Activated naive CD4-positive, alpha-beta T cell treated with anti-CD3 and anti-CD28 coated beads, Interleukin-2, amount 50 U/mL, for 24 hours (primary cell): ENCODE measurements at regions not wholly inside any gene's neighbourhood (a gene's known extent, or its start where the extent isn't known, plus 50 kb on each side); places are given as distances from the start of the nearest gene placed in this dataset.
"Not testable (repeated sequence)": the region's sequence is repeated elsewhere in the genome, so short reads cannot be mapped to it uniquely, and the experiment has no call there.

Experiments used
- H3K27ac Mint-ChIP-seq: one replicate; pipeline ENCODE4 v1.8.0; 2021; ENCODE audit warnings: mild to moderate bottlenecking, mixed read lengths
- H3K27me3 Mint-ChIP-seq: one replicate; pipeline ENCODE4 v1.8.0; 2021; ENCODE audit warnings: mixed read lengths
- H3K36me3 Mint-ChIP-seq: one replicate; pipeline ENCODE4 v1.8.0; 2021; ENCODE audit warnings: mixed read lengths
- H3K4me1 Mint-ChIP-seq: one replicate; pipeline ENCODE4 v1.8.0; 2021; ENCODE audit warnings: mixed read lengths
- H3K4me3 Mint-ChIP-seq: one replicate; pipeline ENCODE4 v1.8.0; 2021; ENCODE audit warnings: mild to moderate bottlenecking, mixed read lengths
- H3K9me3 Mint-ChIP-seq: one replicate; pipeline ENCODE4 v1.8.0; 2021; ENCODE audit warnings: mixed read lengths

DNA sequence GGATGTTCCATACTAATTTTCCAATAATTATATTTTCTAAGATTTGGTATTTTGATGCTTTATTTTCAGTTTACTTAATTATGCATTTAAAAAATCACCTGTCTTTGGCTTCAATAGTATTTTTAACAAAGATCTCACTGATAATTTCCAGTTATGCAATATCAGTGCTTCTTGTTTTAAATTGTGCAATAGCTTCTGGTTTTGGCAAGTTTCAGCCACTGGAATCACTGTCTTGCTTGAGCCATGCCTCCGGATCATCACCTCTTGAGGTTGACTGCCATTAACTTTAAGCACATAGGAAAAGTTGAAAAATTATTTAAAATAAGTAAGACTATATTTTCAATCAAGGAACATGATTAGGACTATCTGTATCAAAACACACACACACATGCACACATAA is 1242.1 kb downstream of the HACE1 start:
- H3K4me3 Mint-ChIP-seq, result no peak overlapping the region

DNA sequence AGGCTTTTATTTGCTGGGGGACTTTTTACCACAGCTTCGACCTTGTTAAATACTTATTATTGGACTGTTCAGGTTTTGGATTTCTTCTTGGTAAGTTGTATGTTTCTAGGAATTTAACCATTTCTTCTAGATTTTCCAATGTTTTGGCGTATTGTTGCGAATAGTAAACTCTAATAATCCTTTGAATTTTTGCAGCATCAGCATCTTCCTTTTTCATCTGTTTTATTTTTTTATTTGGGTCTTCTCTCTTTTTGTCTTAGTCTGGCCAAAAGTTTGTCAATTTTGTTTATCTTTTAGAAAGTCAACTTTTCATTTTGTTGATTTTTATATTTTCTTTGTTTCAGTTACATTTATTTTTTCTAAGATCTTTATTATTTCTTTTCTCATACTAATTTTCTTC is 1272.0 kb downstream of the HACE1 start:
- no peaks in the 10 kb centered on the region for H3K4me1 Mint-ChIP-seq
- no peaks in the 10 kb centered on the region for H3K27me3 Mint-ChIP-seq
- H3K4me3 Mint-ChIP-seq, result no peak overlapping the region
- H3K9me3 Mint-ChIP-seq, result no peaks in the 10 kb centered on the region
- H3K27ac Mint-ChIP-seq, result no peak overlapping the region
- no peaks in the 10 kb centered on the region for H3K36me3 Mint-ChIP-seq

More for the DNA sequence above, 1242.1 kb downstream of the HACE1 start:
- no peaks in the 10 kb centered on the region for H3K36me3 Mint-ChIP-seq
- no peaks in the 10 kb centered on the region for H3K27me3 Mint-ChIP-seq
- H3K9me3 Mint-ChIP-seq, result peaks cover 6% of the 10 kb centered on the region
- no peak overlapping the region for H3K27ac Mint-ChIP-seq
- H3K4me1 Mint-ChIP-seq, result no peaks in the 10 kb centered on the region

- Mint-ChIP-seq H3K4me3 (no peak overlapping the region), H3K4me1 (no peaks in the 10 kb centered on the region), H3K9me3 (peaks cover 6% of the 10 kb centered on the region), H3K36me3 (no peaks in the 10 kb centered on the region), H3K27ac (no peak overlapping the region), H3K27me3 (no peaks in the 10 kb centered on the region)
These were observed 1281.6 kb downstream of the HACE1 start for GRCh38 chr6:103578115-103578514.

GRCh38 chr6:103570431-103570830 is 1289.3 kb downstream of the HACE1 start:
- Mint-ChIP-seq H3K9me3 (peaks cover 6% of the 10 kb centered on the region), H3K36me3 (no peaks in the 10 kb centered on the region), H3K27me3 (no peaks in the 10 kb centered on the region), H3K4me1 (no peaks in the 10 kb centered on the region), H3K4me3 (no peak overlapping the region), H3K27ac (no peak overlapping the region)

DNA sequence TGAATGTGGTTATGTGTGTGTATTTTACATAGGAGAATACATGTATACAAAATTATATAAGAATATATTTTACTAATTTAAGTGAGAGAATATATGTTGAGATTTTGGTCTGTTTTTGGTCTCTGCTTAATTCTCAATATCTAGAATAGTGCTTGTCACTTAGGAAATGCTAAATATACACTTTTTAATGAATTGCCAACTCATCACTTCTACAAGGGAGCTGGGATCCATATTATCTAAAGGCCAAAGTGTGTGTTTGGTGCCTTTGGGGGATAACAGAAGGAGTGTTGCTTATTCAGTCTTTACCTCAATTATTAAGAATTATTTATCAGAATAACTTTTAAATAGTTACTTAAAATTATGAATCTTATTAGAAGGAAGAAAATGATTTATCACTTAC is 1304.8 kb downstream of the HACE1 start:
- Mint-ChIP-seq H3K9me3 (peaks cover 4% of the 10 kb centered on the region), H3K27ac (no peak overlapping the region), H3K4me1 (no peaks in the 10 kb centered on the region), H3K4me3 (no peak overlapping the region), H3K27me3 (no peaks in the 10 kb centered on the region), H3K36me3 (no peaks in the 10 kb centered on the region)

DNA sequence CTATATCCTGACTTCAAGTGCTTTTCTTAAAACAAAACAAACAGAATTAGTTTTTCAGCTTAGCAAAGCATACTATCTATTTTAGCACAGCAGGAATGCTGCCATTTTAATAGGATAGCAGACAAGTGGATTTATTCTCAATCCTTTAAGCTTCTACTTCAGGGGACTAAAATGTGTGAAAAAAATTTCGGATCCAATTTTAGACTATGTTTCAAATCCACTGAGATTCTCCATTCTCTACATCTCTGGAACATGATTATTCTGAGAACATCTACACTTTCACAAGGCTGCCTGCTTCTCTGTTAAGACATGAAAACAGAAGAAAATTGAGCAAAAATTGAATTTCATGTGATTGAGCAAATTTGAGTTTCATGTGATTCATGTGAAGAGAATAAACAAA is 1321.3 kb downstream of the HACE1 start:
- no peaks in the 10 kb centered on the region for H3K4me1 Mint-ChIP-seq
- H3K9me3 Mint-ChIP-seq, result peaks cover 6% of the 10 kb centered on the region
- no peak overlapping the region for H3K27ac Mint-ChIP-seq
- H3K27me3 Mint-ChIP-seq, result no peaks in the 10 kb centered on the region
- no peaks in the 10 kb centered on the region for H3K36me3 Mint-ChIP-seq
- no peak overlapping the region for H3K4me3 Mint-ChIP-seq

GRCh38 chr6:103534814-103535213 is 1324.9 kb downstream of the HACE1 start:
- no peaks in the 10 kb centered on the region for H3K9me3 Mint-ChIP-seq
- H3K36me3 Mint-ChIP-seq, result no peaks in the 10 kb centered on the region
- no peak overlapping the region for H3K4me3 Mint-ChIP-seq
- no peak overlapping the region for H3K27ac Mint-ChIP-seq
- no peaks in the 10 kb centered on the region for H3K27me3 Mint-ChIP-seq
- no peaks in the 10 kb centered on the region for H3K4me1 Mint-ChIP-seq

- no peaks in the 10 kb centered on the region for H3K27me3 Mint-ChIP-seq
- H3K4me3 Mint-ChIP-seq, result no peak overlapping the region
- no peak overlapping the region for H3K27ac Mint-ChIP-seq
- H3K9me3 Mint-ChIP-seq, result peaks cover 2% of the 10 kb centered on the region
- H3K36me3 Mint-ChIP-seq, result no peaks in the 10 kb centered on the region
- no peaks in the 10 kb centered on the region for H3K4me1 Mint-ChIP-seq
These were observed 1325.6 kb downstream of the HACE1 start for GRCh38 chr6:103534095-103534494.

DNA sequence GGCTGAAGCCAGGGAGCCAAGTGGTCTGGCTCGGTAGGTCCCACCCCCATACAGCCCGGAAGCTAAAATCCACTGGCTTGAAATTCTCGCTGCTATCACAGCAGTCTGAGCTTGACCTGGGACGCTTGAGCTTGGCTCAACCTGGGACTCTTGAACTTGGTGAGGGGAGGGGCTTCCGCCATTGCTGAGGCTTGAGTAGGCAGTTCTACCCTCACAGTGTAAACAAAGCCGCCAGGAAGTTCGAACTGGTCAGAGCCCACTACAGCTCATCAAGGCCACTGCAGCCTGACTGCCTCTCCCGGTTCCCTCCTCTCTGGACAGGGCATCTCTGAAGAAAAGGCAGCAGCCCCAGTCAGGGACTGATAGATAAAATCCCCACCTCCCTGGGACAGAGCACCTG is 1337.7 kb downstream of the HACE1 start:
- H3K27me3 Mint-ChIP-seq, result no peaks in the 10 kb centered on the region
- H3K36me3 Mint-ChIP-seq, result no peaks in the 10 kb centered on the region
- no peak overlapping the region for H3K4me3 Mint-ChIP-seq
- no peaks in the 10 kb centered on the region for H3K9me3 Mint-ChIP-seq
- H3K4me1 Mint-ChIP-seq, result no peaks in the 10 kb centered on the region
- no peak overlapping the region for H3K27ac Mint-ChIP-seq

DNA sequence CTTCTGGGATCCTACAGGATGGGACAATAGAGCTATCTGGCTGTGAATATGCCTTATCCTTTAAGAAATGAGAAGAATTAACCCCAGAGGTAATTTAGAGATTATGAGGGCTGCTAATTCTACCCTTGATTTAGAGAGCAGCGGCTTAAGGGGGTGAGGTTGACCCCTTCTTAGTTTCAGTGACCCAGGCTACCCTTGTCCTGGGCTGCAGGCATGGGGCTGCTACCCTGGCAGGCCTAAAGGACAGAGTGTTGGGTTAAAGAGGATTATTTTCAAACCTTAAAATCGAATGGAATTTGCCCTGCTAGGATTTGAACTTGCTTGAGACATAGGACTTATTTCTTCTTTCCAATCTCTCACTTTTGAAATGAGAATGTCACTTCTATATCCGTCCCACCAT is 1343.4 kb downstream of the HACE1 start:
- no peaks in the 10 kb centered on the region for H3K4me1 Mint-ChIP-seq
- H3K4me3 Mint-ChIP-seq, result no peak overlapping the region
- no peaks in the 10 kb centered on the region for H3K27me3 Mint-ChIP-seq
- H3K27ac Mint-ChIP-seq, result no peak overlapping the region
- no peaks in the 10 kb centered on the region for H3K36me3 Mint-ChIP-seq
- H3K9me3 Mint-ChIP-seq, result no peaks in the 10 kb centered on the region

DNA sequence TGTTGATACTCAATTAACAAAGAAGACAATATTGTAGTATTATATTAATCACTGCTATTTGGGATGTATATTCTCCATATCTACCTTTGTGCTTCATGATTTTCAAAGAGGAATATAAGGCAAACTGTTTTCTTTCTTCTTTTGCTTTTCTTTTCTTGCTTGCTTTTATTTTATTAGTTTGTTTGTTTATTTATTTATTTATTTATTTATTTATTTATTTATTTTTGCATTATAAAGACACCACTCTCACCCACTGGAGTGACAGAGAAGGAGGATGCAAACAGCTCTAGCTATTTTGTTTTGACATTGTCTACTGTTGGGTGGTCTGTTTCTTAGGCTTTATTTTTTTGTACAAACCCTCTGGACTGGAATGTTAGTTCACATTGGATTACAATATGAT is 1352.7 kb downstream of the HACE1 start:
- no peak overlapping the region for H3K4me3 Mint-ChIP-seq
- H3K36me3 Mint-ChIP-seq, result no peaks in the 10 kb centered on the region

GRCh38 chr6:103505155-103505518 is 1354.6 kb downstream of the HACE1 start:
- no peaks in the 10 kb centered on the region for H3K27me3 Mint-ChIP-seq
- H3K4me3 Mint-ChIP-seq, result no peak overlapping the region
- no peaks in the 10 kb centered on the region for H3K4me1 Mint-ChIP-seq
- H3K9me3 Mint-ChIP-seq, result peaks cover 7% of the 10 kb centered on the region
- H3K36me3 Mint-ChIP-seq, result no peaks in the 10 kb centered on the region
- no peak overlapping the region for H3K27ac Mint-ChIP-seq

More for the DNA sequence above, 1352.7 kb downstream of the HACE1 start:
- Mint-ChIP-seq H3K27ac (no peak overlapping the region), H3K27me3 (no peaks in the 10 kb centered on the region), H3K9me3 (peaks cover 7% of the 10 kb centered on the region), H3K4me1 (no peaks in the 10 kb centered on the region)

DNA sequence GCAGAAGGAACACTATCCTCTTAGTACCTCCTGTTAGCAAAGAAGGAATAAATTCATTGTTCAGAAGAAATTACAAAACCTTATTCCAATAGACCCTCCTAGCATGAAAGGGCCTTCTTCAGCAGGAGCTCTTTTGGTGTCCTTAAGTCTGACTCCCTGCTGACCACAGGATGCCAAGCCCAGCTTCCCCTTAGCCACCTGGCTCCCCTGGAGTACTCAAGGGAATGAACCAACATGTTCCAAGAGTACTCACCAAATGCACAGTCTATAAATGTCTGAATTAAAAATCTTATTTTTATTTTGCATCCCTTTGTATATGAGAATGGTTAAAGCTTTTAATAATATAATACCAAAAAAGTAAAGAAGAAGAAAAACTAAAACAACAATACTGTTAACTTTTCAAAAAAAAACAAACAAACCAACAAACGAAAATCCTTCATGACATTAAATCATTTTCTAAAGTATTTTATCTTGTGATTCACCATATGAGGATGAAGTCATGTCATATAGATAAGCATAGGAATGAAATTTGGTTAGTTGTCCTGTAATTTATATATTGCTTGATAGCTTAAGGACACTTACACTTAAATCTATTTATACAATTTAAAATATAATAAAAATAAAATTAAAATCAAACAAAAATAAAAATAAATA is 1355.1 kb downstream of the HACE1 start:
- Mint-ChIP-seq H3K4me3 (no peak overlapping the region), H3K36me3 (no peaks in the 10 kb centered on the region), H3K27ac (no peak overlapping the region), H3K4me1 (no peaks in the 10 kb centered on the region), H3K27me3 (no peaks in the 10 kb centered on the region), H3K9me3 (peaks cover 7% of the 10 kb centered on the region)

DNA sequence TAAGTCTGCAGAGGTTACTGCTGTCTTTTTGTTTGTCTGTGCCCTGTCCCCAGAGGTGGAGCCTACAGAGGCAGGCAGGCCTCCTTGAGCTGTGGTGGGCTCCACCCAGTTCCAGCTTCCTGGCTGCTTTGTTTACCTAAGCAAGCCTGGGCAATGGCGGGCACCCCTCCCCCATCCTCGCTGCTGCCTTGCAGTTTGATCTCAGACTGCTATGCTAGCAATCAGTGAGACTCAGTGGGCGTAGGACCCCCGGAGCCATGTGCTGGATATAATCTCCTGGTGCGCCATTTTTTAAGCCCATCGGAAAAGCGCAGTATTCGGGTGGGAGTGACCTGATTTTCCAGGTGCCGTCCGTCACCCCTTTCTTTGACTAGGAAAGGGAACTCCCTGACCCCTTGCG is 1363.1 kb downstream of the HACE1 start:
- H3K4me1 Mint-ChIP-seq, H3K4me3 Mint-ChIP-seq, H3K27me3 Mint-ChIP-seq, H3K9me3 Mint-ChIP-seq, H3K27ac Mint-ChIP-seq, H3K36me3 Mint-ChIP-seq: not testable (repeated sequence)

GRCh38 chr6:103456652-103457051 is 1403.1 kb downstream of the HACE1 start:
- Mint-ChIP-seq H3K27me3 (no peaks in the 10 kb centered on the region), H3K4me3 (no peak overlapping the region), H3K36me3 (no peaks in the 10 kb centered on the region), H3K9me3 (no peaks in the 10 kb centered on the region), H3K27ac (no peak overlapping the region), H3K4me1 (no peaks in the 10 kb centered on the region)

DNA sequence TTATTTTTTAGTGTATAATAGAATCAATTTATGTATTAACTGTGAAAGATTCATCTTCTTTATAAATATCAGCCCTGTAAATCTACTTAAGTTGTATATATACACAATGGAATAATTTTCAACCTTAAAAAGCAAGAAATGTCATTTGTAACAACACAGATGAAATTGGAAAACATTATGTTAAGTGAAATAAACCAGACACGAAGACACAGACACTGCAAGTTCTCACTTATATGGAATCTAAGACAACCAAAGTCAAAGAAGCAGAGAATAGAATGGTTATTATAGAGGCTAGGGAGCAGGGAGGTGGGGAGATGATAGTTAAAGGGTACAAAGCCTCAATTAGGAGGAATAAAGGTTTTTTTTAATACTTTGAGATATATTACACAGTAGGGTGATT is 1404.4 kb downstream of the HACE1 start:
- no peaks in the 10 kb centered on the region for H3K36me3 Mint-ChIP-seq
- no peak overlapping the region for H3K27ac Mint-ChIP-seq
- no peaks in the 10 kb centered on the region for H3K9me3 Mint-ChIP-seq
- H3K4me3 Mint-ChIP-seq, result no peak overlapping the region
- no peaks in the 10 kb centered on the region for H3K4me1 Mint-ChIP-seq
- H3K27me3 Mint-ChIP-seq, result no peaks in the 10 kb centered on the region

- no peaks in the 10 kb centered on the region for H3K9me3 Mint-ChIP-seq
- no peak overlapping the region for H3K4me3 Mint-ChIP-seq
- no peaks in the 10 kb centered on the region for H3K4me1 Mint-ChIP-seq
- no peaks in the 10 kb centered on the region for H3K27me3 Mint-ChIP-seq
- no peak overlapping the region for H3K27ac Mint-ChIP-seq
- H3K36me3 Mint-ChIP-seq, result no peaks in the 10 kb centered on the region
These were observed 1450.2 kb downstream of the HACE1 start for GRCh38 chr6:103409475-103409874.
